Neuronal stem cell (in vitro differentiated cells): ENCODE measurements at regions not wholly inside any gene's neighbourhood (a gene's known extent, or its start where the extent isn't known, plus 50 kb on each side); places are given as distances from the start of the nearest gene placed in this dataset.

Experiments used
- DNase-seq: peaks from one replicate; pipeline ENCODE4 v3.0.0-alpha.2; 2013; ENCODE audit warnings: low spot score
- H2AFZ ChIP-seq: one replicate; pipeline ENCODE4 v1.6.1; 2013; ENCODE audit warnings: mild to moderate bottlenecking, low read length, inconsistent platforms
- H2AK5ac ChIP-seq: 2 replicates; pipeline ENCODE4 v1.6.1; 2013; ENCODE audit warnings: low read depth, mild to moderate bottlenecking, inconsistent platforms, low read length, moderate library complexity, mixed read lengths
- H2BK120ac ChIP-seq: 2 replicates; pipeline ENCODE4 v1.6.1; 2013; ENCODE audit warnings: low read depth, mild to moderate bottlenecking, inconsistent platforms, low read length, moderate library complexity, mixed read lengths
- H2BK12ac ChIP-seq: one replicate; pipeline ENCODE4 v1.6.1; 2013; ENCODE audit warnings: low read length, inconsistent platforms
- H2BK15ac ChIP-seq: 2 replicates; pipeline ENCODE4 v1.6.1; 2013; ENCODE audit warnings: mild to moderate bottlenecking, low read length, inconsistent platforms, mixed read lengths
- H2BK5ac ChIP-seq: one replicate; pipeline ENCODE4 v1.6.1; 2013; ENCODE audit warnings: inconsistent platforms, mild to moderate bottlenecking, low read length, moderate library complexity
- H3K14ac ChIP-seq: one replicate; pipeline ENCODE4 v1.6.1; 2013; ENCODE audit warnings: low read length, inconsistent platforms
- H3K18ac ChIP-seq: 2 replicates; pipeline ENCODE4 v1.6.1; 2013; ENCODE audit warnings: low read length, inconsistent platforms
- H3K23ac ChIP-seq: 2 replicates; pipeline ENCODE4 v1.6.1; 2013; ENCODE audit warnings: low read depth, mild to moderate bottlenecking, mixed read lengths, low read length, inconsistent platforms; ENCODE audit not compliant: poor library complexity
- H3K27ac ChIP-seq: replicated peaks from 3 replicates; pipeline ENCODE4 v1.5.1; 2013; ENCODE audit warnings: low read length, inconsistent platforms
- H3K27me3 ChIP-seq, 3 experiments: 2 replicates each; pipeline ENCODE4 v1.6.1; 2013; ENCODE audit warnings: low read length in 3 of 3, mild to moderate bottlenecking in 2 of 3, inconsistent platforms in 1 of 3, low read depth in 1 of 3, mixed read lengths in 1 of 3, moderate library complexity in 1 of 3; ENCODE audit not compliant: control insufficient read depth in 3 of 3, insufficient read depth in 3 of 3
- H3K36me3 ChIP-seq, 2 donors: replicated peaks in 1 of 2; 2 replicates each; pipeline ENCODE4 v1.6.1; 2013; ENCODE audit warnings: low read length in 2 of 2; ENCODE audit not compliant: control insufficient read depth in 2 of 2, insufficient read depth in 2 of 2
- H3K4ac ChIP-seq: 2 replicates; pipeline ENCODE4 v1.6.1; 2013; ENCODE audit warnings: inconsistent platforms, mild to moderate bottlenecking, low read length, moderate library complexity
- H3K4me1 ChIP-seq, 2 donors: 1 replicate in 1 of 2; 2 replicates in 1 of 2; pipeline ENCODE4 v1.6.1; 2013; ENCODE audit warnings: low read length in 2 of 2, low read depth in 1 of 2; ENCODE audit not compliant: control insufficient read depth in 2 of 2, insufficient read depth in 1 of 2
- H3K4me2 ChIP-seq: one replicate; pipeline ENCODE4 v1.6.1; 2013; ENCODE audit warnings: mild to moderate bottlenecking, low read length, inconsistent platforms; ENCODE audit not compliant: insufficient read depth, poor library complexity, severe bottlenecking
- H3K4me3 ChIP-seq, 2 donors: 2 replicates each; pipeline ENCODE4 v1.5.1; 2013; ENCODE audit warnings: low read length in 2 of 2, mild to moderate bottlenecking in 2 of 2, inconsistent platforms in 1 of 2, moderate library complexity in 1 of 2
- H3K79me1 ChIP-seq: one replicate; pipeline ENCODE4 v1.6.1; 2013; ENCODE audit warnings: low read depth, mild to moderate bottlenecking, inconsistent platforms, low read length, moderate library complexity
- H3K9ac ChIP-seq: one replicate; pipeline ENCODE4 v1.6.1; 2013; ENCODE audit warnings: mild to moderate bottlenecking, low read depth, low read length, inconsistent platforms; ENCODE audit not compliant: poor library complexity
- H3K9me3 ChIP-seq, 2 donors: replicated peaks in 1 of 2; 2 replicates each; pipeline versions ENCODE3 to v1.6.1; 2013; ENCODE audit warnings: low read length in 2 of 2, mild to moderate bottlenecking in 2 of 2, inconsistent platforms in 1 of 2, low read depth in 1 of 2, mixed read lengths in 1 of 2, moderate library complexity in 1 of 2; ENCODE audit not compliant: control insufficient read depth in 2 of 2, insufficient read depth in 1 of 2
- H4K8ac ChIP-seq: one replicate; pipeline ENCODE4 v1.6.1; 2013; ENCODE audit warnings: low read depth, mild to moderate bottlenecking, inconsistent platforms, low read length, moderate library complexity
- H4K91ac ChIP-seq: one replicate; pipeline ENCODE4 v1.6.1; 2013; ENCODE audit warnings: low read length, low read depth, mild to moderate bottlenecking, inconsistent platforms; ENCODE audit not compliant: poor library complexity
- WGBS, 2 donors: extraction: QIAGEN DNeasy Blood & Tissue Kit; methylation state at CpG; one replicate each; pipeline ENCODE4 v1.1.7; 2013; ENCODE audit warnings: missing lambda C conversion rate in 2 of 2, mixed read lengths in 1 of 2; ENCODE audit not compliant: insufficient read length in 2 of 2, insufficient replicate concordance in 1 of 2; ENCODE audit errors: extremely low coverage in 2 of 2; 5-methylcytosine and 5-hydroxymethylcytosine counted together

DNA sequence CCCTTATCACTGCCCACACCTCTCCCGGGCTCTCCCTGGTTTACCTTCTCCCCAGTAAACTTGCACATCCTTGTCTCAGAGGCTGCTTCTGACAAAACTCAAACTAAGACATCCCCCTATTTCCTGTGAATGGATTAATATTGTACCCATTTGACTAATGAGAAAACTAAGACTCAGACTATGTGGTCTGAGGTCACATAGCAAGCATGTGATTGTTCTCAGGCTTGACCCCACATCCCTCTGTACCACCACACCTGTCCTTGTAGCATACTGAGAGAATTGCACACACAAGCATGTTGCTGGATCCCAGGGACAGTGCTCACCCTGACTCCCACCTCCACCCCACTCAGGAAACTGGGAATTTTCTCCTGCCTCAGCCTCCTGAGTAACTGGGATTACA is 90.7 kb upstream of the HES1 start:
- no peak overlapping the region for H2AFZ ChIP-seq
- no peak overlapping the region for H2BK15ac ChIP-seq
- H3K14ac ChIP-seq: no peak overlapping the region
- no peaks in the 10 kb centered on the region for H3K79me1 ChIP-seq
- no peak overlapping the region for H3K27ac ChIP-seq
- H4K8ac ChIP-seq: no peak overlapping the region
- H3K27me3 ChIP-seq: peaks cover 0 to 2% (median 0%) of the 10 kb centered on the region in 3 experiments
- H3K36me3 ChIP-seq: no peaks in the 10 kb centered on the region
- no peak for DNase-seq
- no peak overlapping the region for H3K23ac ChIP-seq
- WGBS, 2 donors: no CpG with 5 or more reads among the region's 1 CpG
- H3K4me2 ChIP-seq: no peak overlapping the region
- H3K4me1 ChIP-seq: peaks cover 2 to 5% of the 10 kb centered on the region in 2 donors
- H3K18ac ChIP-seq: no peak overlapping the region
- no peak overlapping the region for H3K9ac ChIP-seq
- no peak overlapping the region for H3K4ac ChIP-seq
- no peak overlapping the region for H2AK5ac ChIP-seq
- H3K9me3 ChIP-seq: peaks cover 1 to 4% of the 10 kb centered on the region in 2 donors
- H2BK5ac ChIP-seq: no peak overlapping the region
- no peak overlapping the region for H2BK12ac ChIP-seq
- H4K91ac ChIP-seq: no peak overlapping the region
- no peak overlapping the region for H3K4me3 ChIP-seq
- no peak overlapping the region for H2BK120ac ChIP-seq

DNA sequence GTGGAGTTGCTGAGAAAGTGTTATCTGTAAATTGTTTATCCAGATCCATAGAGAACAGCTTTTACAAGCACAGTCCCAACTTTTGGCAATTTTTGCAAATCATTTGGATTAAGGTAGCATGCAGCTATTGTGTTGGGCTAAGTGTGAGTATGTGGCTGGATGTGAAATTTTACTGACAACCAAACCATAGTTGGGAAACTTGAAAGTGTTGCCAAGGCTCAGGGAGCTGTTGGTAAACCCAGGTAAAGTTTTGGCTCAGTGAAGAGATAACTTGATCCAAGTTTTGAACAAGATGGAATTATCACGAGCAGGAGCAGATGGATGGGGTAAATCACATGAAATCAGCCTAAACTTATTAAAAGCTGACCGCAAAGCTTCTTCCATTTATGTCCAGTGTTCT is 90.0 kb upstream of the HES1 start:
- Histone ChIP-seq H3K4me2 (no peak overlapping the region), H3K27me3 (peaks cover 0 to 2% (median 0%) of the 10 kb centered on the region in 3 experiments), H3K27ac (no peak overlapping the region), H3K79me1 (no peaks in the 10 kb centered on the region), H3K4me3 (no peak overlapping the region), H3K18ac (no peak overlapping the region), H3K9ac (no peak overlapping the region), H2AK5ac (no peak overlapping the region), H2BK5ac (no peak overlapping the region), H3K23ac (no peak overlapping the region), H2BK120ac (no peak overlapping the region), H2AFZ (no peak overlapping the region), H3K4me1 (peaks cover 0 to 5% of the 10 kb centered on the region in 2 donors), H3K14ac (no peak overlapping the region), H3K4ac (no peak overlapping the region), H3K36me3 (no peaks in the 10 kb centered on the region), H4K8ac (no peak overlapping the region), H2BK12ac (no peak overlapping the region), H4K91ac (no peak overlapping the region), H3K9me3 (peaks cover 4 to 10% of the 10 kb centered on the region in 2 donors), H2BK15ac (no peak overlapping the region)
- no CpG with 5 or more reads among the region's 2 CpGs for WGBS, 2 donors
- no peak for DNase-seq

DNA sequence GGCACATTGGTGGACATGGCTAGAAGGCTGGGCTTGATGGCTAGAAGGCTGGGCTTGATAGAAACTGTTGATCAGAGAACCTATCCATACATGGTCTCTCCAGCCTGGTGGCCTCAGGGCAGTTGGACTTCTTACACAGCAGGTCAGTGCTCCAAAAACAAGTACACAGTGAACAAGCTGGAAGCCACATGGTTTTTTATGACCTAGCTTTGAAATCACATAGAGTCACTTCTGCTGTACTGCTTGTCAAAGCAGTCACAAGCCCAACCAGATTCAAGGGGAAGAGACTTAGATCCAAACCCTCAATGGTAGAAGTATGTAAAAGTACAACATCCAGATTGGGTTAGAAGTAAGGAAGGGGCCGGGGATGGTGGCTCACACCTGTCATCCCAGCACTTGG is 89.4 kb upstream of the HES1 start:
- Histone ChIP-seq H3K14ac (no peak overlapping the region), H3K9ac (no peak overlapping the region), H2BK12ac (no peak overlapping the region), H3K27me3 (peaks cover 0 to 2% (median 0%) of the 10 kb centered on the region in 3 experiments), H3K27ac (no peak overlapping the region), H2BK120ac (no peak overlapping the region), H3K4me3 (no peak overlapping the region), H4K91ac (no peak overlapping the region), H3K4me1 (peaks cover 0 to 5% of the 10 kb centered on the region in 2 donors), H3K36me3 (no peaks in the 10 kb centered on the region), H3K4me2 (no peak overlapping the region), H3K9me3 (peaks cover 9 to 16% of the 10 kb centered on the region in 2 donors), H2BK15ac (no peak overlapping the region), H3K4ac (no peak overlapping the region), H3K23ac (no peak overlapping the region), H3K18ac (no peak overlapping the region), H2BK5ac (no peak overlapping the region), H2AK5ac (no peak overlapping the region), H2AFZ (no peak overlapping the region), H3K79me1 (no peaks in the 10 kb centered on the region), H4K8ac (no peak overlapping the region)
- DNase-seq: no peak
- no CpG with 5 or more reads among the region's 1 CpG for WGBS, 2 donors

DNA sequence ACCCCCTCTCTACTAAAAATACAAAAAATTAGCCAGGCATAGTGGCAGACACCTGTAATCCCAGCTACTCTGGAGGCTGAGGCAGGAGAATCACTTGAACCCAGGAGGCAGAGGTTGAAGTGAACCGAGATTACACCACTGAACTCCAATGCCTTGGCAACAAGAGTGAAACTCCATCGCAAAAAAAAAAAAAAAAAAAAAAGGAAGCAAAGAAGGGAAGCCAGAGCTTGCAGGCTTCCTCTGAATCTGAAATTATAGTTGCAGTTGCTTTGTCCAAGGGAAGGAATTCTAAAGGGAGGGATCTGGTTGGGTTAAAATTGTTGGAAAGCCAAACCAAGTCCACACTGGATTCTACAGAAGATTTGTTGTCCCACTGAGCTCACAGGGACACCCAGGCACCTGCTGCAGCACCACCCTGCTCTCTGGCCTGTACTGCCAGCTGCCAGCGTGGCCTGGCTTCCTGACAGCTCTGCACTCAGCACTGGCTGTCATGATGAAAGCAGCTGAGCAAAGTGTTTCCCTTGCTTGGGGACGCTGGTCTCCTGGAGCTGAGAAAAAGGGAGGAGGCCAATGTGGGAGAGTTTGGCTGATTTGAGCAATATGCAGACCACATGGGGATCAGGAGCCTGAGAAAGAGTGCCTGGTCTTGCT is 88.8 kb upstream of the HES1 start:
- no peak for DNase-seq

More for the DNA sequence above, 88.8 kb upstream of the HES1 start:
- H2BK120ac ChIP-seq: no peak overlapping the region
- H4K8ac ChIP-seq: no peak overlapping the region
- H3K9ac ChIP-seq: no peak overlapping the region
- no CpG with 5 or more reads among the region's 4 CpGs for WGBS, 2 donors
- no peaks in the 10 kb centered on the region for H3K36me3 ChIP-seq
- H3K4me1 ChIP-seq: peaks cover 0 to 5% of the 10 kb centered on the region in 2 donors
- H2BK5ac ChIP-seq: no peak overlapping the region
- H3K18ac ChIP-seq: peak overlapping the region; percentile 84
- H3K27ac ChIP-seq: no peak overlapping the region
- peaks cover 14 to 22% of the 10 kb centered on the region in 2 donors for H3K9me3 ChIP-seq
- peak overlapping the region; percentile 73 for H4K91ac ChIP-seq
- no peak overlapping the region for H3K4me2 ChIP-seq
- no peak overlapping the region for H3K4me3 ChIP-seq
- peak overlapping the region; percentile 16 for H2AFZ ChIP-seq
- H3K4ac ChIP-seq: no peak overlapping the region
- no peak overlapping the region for H2AK5ac ChIP-seq
- H3K14ac ChIP-seq: no peak overlapping the region
- no peak overlapping the region for H2BK12ac ChIP-seq
- H3K23ac ChIP-seq: no peak overlapping the region
- peaks cover 0 to 2% (median 0%) of the 10 kb centered on the region in 3 experiments for H3K27me3 ChIP-seq
- peak overlapping the region; percentile 30 for H2BK15ac ChIP-seq
- no peaks in the 10 kb centered on the region for H3K79me1 ChIP-seq
